ENCODE measurements at regions not wholly inside any gene's neighbourhood (a gene's known extent, or its start where the extent isn't known, plus 50 kb on each side); places are given as distances from the start of the nearest gene placed in this dataset.

DNA sequence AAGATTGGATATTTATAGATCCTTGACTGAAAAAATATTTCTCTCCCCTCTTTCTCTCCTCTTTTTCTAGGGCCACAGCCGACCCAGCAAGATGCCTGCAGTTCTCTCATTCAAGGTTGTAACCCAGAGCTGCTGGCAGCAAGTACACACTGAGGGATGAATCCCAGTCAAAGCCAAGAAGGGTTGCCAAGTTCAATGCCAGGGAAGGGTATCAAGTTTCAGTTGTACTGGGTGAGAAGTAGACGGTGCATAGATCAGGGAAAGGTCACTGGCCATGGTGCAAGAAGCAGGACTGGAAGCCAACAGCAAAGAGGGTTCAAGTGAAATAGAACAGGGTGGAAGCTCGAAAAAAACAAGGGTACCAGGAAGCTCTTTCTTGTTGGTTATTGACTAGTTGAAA lies 170.2 kb downstream of the NRP2 start (continued):
- TF ChIP-seq ZNF416 (CRISPR knock-in tag; IDR thresholded peaks at IDR 0.05) (no peak), CREM (CRISPR knock-in tag; IDR thresholded peaks at IDR 0.05) (no peak), NR1H2 (CRISPR knock-in tag; IDR thresholded peaks at IDR 0.05) (no peak), FOXK1 (CRISPR knock-in tag; IDR thresholded peaks at IDR 0.05) (no peak), SP1 (CRISPR knock-in tag; conservative IDR thresholded peaks at IDR 0.05) (no peak)
- TF ChIP-seq, protein P1, sequence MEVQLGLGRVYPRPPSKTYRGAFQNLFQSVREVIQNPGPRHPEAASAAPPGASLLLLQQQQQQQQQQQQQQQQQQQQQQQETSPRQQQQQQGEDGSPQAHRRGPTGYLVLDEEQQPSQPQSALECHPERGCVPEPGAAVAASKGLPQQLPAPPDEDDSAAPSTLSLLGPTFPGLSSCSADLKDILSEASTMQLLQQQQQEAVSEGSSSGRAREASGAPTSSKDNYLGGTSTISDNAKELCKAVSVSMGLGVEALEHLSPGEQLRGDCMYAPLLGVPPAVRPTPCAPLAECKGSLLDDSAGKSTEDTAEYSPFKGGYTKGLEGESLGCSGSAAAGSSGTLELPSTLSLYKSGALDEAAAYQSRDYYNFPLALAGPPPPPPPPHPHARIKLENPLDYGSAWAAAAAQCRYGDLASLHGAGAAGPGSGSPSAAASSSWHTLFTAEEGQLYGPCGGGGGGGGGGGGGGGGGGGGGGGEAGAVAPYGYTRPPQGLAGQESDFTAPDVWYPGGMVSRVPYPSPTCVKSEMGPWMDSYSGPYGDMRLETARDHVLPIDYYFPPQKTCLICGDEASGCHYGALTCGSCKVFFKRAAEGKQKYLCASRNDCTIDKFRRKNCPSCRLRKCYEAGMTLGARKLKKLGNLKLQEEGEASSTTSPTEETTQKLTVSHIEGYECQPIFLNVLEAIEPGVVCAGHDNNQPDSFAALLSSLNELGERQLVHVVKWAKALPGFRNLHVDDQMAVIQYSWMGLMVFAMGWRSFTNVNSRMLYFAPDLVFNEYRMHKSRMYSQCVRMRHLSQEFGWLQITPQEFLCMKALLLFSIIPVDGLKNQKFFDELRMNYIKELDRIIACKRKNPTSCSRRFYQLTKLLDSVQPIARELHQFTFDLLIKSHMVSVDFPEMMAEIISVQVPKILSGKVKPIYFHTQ (CRISPR knock-in tag; IDR thresholded peaks at IDR 0.05), result no peak

DNA sequence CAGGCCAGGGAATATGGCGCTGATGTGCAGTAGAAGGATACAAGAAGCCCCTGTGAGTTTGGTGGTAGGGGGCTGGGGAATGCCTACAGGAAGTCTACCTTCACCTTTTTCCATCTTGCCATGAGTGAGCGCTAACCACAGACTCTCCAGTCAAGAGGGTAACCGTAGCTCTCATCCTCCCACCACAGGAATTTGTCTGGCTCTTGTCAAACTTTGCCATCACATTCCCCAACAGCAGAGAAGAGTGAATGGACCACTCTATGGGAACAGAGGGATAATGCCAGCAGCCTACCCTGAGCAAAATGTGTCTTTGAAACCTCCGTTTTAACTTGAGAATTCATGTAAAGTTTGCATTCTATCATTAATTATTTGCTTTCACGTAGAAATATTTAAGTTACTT lies 168.3 kb downstream of the NRP2 start:
- no peak for ATAC-seq
- Mint-ChIP-seq H3K27ac (no peak overlapping the region), H3K9me3 (peaks cover 16% of the 10 kb centered on the region), H3K4me1 (peaks cover 25% of the 10 kb centered on the region), H3K27me3 (ENCODE audit: low read depth) (no peaks in the 10 kb centered on the region; the same call in 1 of the 2 replicates), H3K4me3 (no peak overlapping the region), H3K36me3 (no peaks in the 10 kb centered on the region)
- POLR2A ChIA-PET, result no interaction called here
- TF ChIP-seq CREM (CRISPR knock-in tag; IDR thresholded peaks at IDR 0.05), result no peak
- no peak for TF ChIP-seq GRHL2 (CRISPR knock-in tag; IDR thresholded peaks at IDR 0.05; ENCODE audit: insufficient replicate concordance, severe bottlenecking)
- TF ChIP-seq JAZF1 (CRISPR knock-in tag; IDR thresholded peaks at IDR 0.05), result no peak
- no peak for DNase-seq (ENCODE audit: low spot score)
- CTCF ChIA-PET, result interaction anchor here (1.4 kb wide), 1 partner anchor 38 kb away, joined by 5 read pairs; no protein-coding TSS in a partner anchor

- Mint-ChIP-seq H3K27me3 (ENCODE audit: low read depth) (no peaks in the 10 kb centered on the region; the same call in 1 of the 2 replicates), H3K4me1 (peaks cover 25% of the 10 kb centered on the region), H3K4me3 (no peak overlapping the region), H3K36me3 (no peaks in the 10 kb centered on the region), H3K9me3 (peaks cover 12% of the 10 kb centered on the region), H3K27ac (no peak overlapping the region)
- CTCF ChIA-PET, result interaction anchor here (1.4 kb wide), 1 partner anchor 37 kb away, joined by 5 read pairs; no protein-coding TSS in a partner anchor
- POLR2A ChIA-PET, result no interaction called here
- ATAC-seq (no peak), DNase-seq (ENCODE audit: low spot score) (no peak)
- TF ChIP-seq CBFB (CRISPR knock-in tag; IDR thresholded peaks at IDR 0.05; ENCODE audit: low read depth) (no peak), PRRX2 (CRISPR knock-in tag; IDR thresholded peaks at IDR 0.05) (no peak), JAZF1 (CRISPR knock-in tag; IDR thresholded peaks at IDR 0.05) (no peak), HMGXB4 (CRISPR knock-in tag; IDR thresholded peaks at IDR 0.05) (no peak), PRDM15 (CRISPR knock-in tag; IDR thresholded peaks at IDR 0.05) (no peak), ARID4B (CRISPR knock-in tag; IDR thresholded peaks at IDR 0.05; ENCODE audit: borderline replicate concordance) (no peak), CREM (CRISPR knock-in tag; IDR thresholded peaks at IDR 0.05) (no peak), RELA (CRISPR knock-in tag; IDR thresholded peaks at IDR 0.05; ENCODE audit: borderline replicate concordance) (no peak), EMX1 (CRISPR knock-in tag; IDR thresholded peaks at IDR 0.05) (no peak), USF2 (CRISPR knock-in tag; IDR thresholded peaks at IDR 0.05) (no peak), ZBTB21 (CRISPR knock-in tag; IDR thresholded peaks at IDR 0.05; ENCODE audit: borderline replicate concordance) (no peak), SP1 (CRISPR knock-in tag; conservative IDR thresholded peaks at IDR 0.05) (no peak), NFE2L1 (CRISPR knock-in tag; IDR thresholded peaks at IDR 0.05) (no peak)
These were observed 167.8 kb downstream of the NRP2 start for GRCh38 chr2:205850132-205850531.

Data from WTC11 (cell line).